C4-2B (cell line): ENCODE measurements at regions not wholly inside any gene's neighbourhood (a gene's known extent, or its start where the extent isn't known, plus 50 kb on each side); places are given as distances from the start of the nearest gene placed in this dataset.

Experiments
- CTCF ChIP-seq: fragments of 450-650 bp; conservative IDR thresholded peaks from 2 replicates; pipeline ENCODE4 v1.5.1; 2017; ENCODE audit warnings: mild to moderate bottlenecking
- ZFX ChIP-seq: fragments of 450-650 bp; IDR thresholded peaks from 2 replicates; pipeline ENCODE4 v1.6.1; 2017

GRCh38 chr2:101638817-101639605 lies 58.5 kb upstream of the MAP4K4 start:
- no peak for TF ChIP-seq CTCF
- TF ChIP-seq ZFX: no peak
